HepG2 (cell line): ENCODE measurements at regions not wholly inside any gene's neighbourhood (a gene's known extent, or its start where the extent isn't known, plus 50 kb on each side); places are given as distances from the start of the nearest gene placed in this dataset.

Source experiments
- ATAC-seq: fragments of 200-7000 bp; cut with Tn5 transposase; 3 replicates; pipeline ENCODE4 v1.9.1; 2020; ENCODE audit warnings: mild to moderate bottlenecking, moderate library complexity
- BruUV-seq: library from RNA; stranded (reverse); fragments of 400-500 nt; replicated peaks from 2 replicates; lab custom pipeline; 2021; lab: Mats Ljungman, UMichigan
- CTCF ChIA-PET: fragments of 300-600 bp; formaldehyde crosslinking; extraction: SDS; loops from one replicate; lab custom pipeline; 2021; ENCODE audit warnings: low total read pairs, inconsistent platforms, low intra/inter-chr PET ratio; lab: Yijun Ruan, JAX
- POLR2A ChIA-PET: fragments of 350-600 bp; sonication (Branson Sonifier 250); formaldehyde crosslinking; loops from one replicate; lab custom pipeline; 2020; ENCODE audit warnings: antibody characterized with exemption, inconsistent platforms; lab: Yijun Ruan, JAX
- DNase-seq: peaks from one replicate; pipeline ENCODE4 v3.0.0-alpha.2; 2015; ENCODE audit warnings: low spot score
- FAIRE-seq: peaks from 3 replicates; lab custom pipeline; 2011; peaks lifted over from hg19 to GRCh38; lab: Jason Lieb, UNC
- H2AFZ ChIP-seq: one replicate; pipeline ENCODE4 v1.6.1; 2011; ENCODE audit warnings: low read length, inconsistent platforms
- H3K27ac ChIP-seq: fragments of 300-600 bp; 3 replicates; pipeline ENCODE4 v1.8.0; 2011; ENCODE audit warnings: mixed run types, mild to moderate bottlenecking, mixed read lengths, low read length, inconsistent platforms; ENCODE audit not compliant: insufficient read depth; ENCODE audit errors: extremely low read length
- H3K27me3 ChIP-seq, 2 experiments: fragments of 200-600 bp in 1 of 2; 2 replicates in 1 of 2; 3 replicates in 1 of 2; pipeline versions ENCODE4 v1.6.0 to v1.8.0; 2011; ENCODE audit warnings: low read length in 2 of 2, mild to moderate bottlenecking in 2 of 2, moderate library complexity in 2 of 2, inconsistent platforms in 1 of 2; ENCODE audit not compliant: insufficient read depth in 2 of 2, control insufficient read depth in 1 of 2
- H3K36me3 ChIP-seq, 2 experiments: fragments of 200-600 bp in 1 of 2; replicated peaks in 1 of 2; 2 replicates in 1 of 2; 3 replicates in 1 of 2; pipeline versions ENCODE4 v1.5.1 to v1.8.0; 2011; ENCODE audit warnings: low read length in 2 of 2, inconsistent platforms in 1 of 2; ENCODE audit not compliant: insufficient read depth in 2 of 2, control insufficient read depth in 1 of 2
- H3K4me1 ChIP-seq: 2 replicates; pipeline ENCODE4 v1.5.1; 2012; ENCODE audit warnings: low read length, inconsistent platforms; ENCODE audit not compliant: insufficient read depth
- H3K4me2 ChIP-seq: 2 replicates; pipeline ENCODE4 v1.6.0; 2011; ENCODE audit warnings: low read depth, low read length, inconsistent platforms
- H3K4me3 ChIP-seq, 3 experiments: fragments of 200-600 bp in 1 of 3; sonication (generic), shearing (Covaris generic) in 1 of 3; replicated peaks in 1 of 3; 2 replicates each; pipeline ENCODE4 v1.5.1; 2011 to 2016; ENCODE audit warnings: low read length in 3 of 3, inconsistent platforms in 2 of 3, low read depth in 2 of 3, mild to moderate bottlenecking in 2 of 3, control low read depth in 1 of 3, mixed read lengths in 1 of 3; ENCODE audit not compliant: insufficient read depth in 1 of 3
- H3K79me2 ChIP-seq: one replicate; pipeline ENCODE4 v1.6.1; 2011; ENCODE audit warnings: low read length, inconsistent platforms; ENCODE audit not compliant: insufficient read depth
- H3K9ac ChIP-seq: 2 replicates; pipeline ENCODE4 v1.6.0; 2011; ENCODE audit warnings: mild to moderate bottlenecking, low read depth, low read length, inconsistent platforms; ENCODE audit not compliant: insufficient read depth
- H3K9me3 ChIP-seq: 2 replicates; pipeline ENCODE4 v1.5.1; 2012; ENCODE audit warnings: mild to moderate bottlenecking, low read length
- H4K20me1 ChIP-seq: 2 replicates; pipeline ENCODE4 v1.6.0; 2011; ENCODE audit warnings: inconsistent platforms, mild to moderate bottlenecking, low read length, moderate library complexity; ENCODE audit not compliant: insufficient read depth
- ATM ChIP-seq: fragments of 450-650 bp; IDR thresholded peaks from 2 replicates; pipeline ENCODE4 v1.7.1; 2017; ENCODE audit warnings: mild to moderate bottlenecking, borderline replicate concordance
- EHMT2 ChIP-seq: fragments of 200-600 bp; sonication (generic); IDR thresholded peaks from 2 replicates; pipeline ENCODE4 v1.7.0; 2017; ENCODE audit warnings: antibody characterized with exemption, low read depth, low read length, borderline replicate concordance
- IRX3 ChIP-seq: sonication (generic); formaldehyde crosslinking; IDR thresholded peaks from 2 replicates; pipeline ENCODE4 v1.8.1; 2023; ENCODE audit warnings: mild to moderate bottlenecking, low read depth, missing genetic modification reagents, borderline replicate concordance
- KLF12 ChIP-seq: sonication (generic); formaldehyde crosslinking; IDR thresholded peaks from 2 replicates; pipeline ENCODE4 v1.4.0; 2020; ENCODE audit warnings: missing genetic modification reagents, borderline replicate concordance
- SP5 ChIP-seq: IDR thresholded peaks from 2 replicates; pipeline ENCODE4 v1.6.1; 2016; ENCODE audit warnings: low read depth, borderline replicate concordance
- TBX2 ChIP-seq: sonication (generic); formaldehyde crosslinking; IDR thresholded peaks from 2 replicates; pipeline ENCODE4 v1.5.0; 2020; ENCODE audit warnings: missing genetic modification reagents, mild to moderate bottlenecking, borderline replicate concordance
- ZNF10 ChIP-seq: sonication (generic); formaldehyde crosslinking; IDR thresholded peaks from 2 replicates; pipeline ENCODE4 v1.4.0; 2020; ENCODE audit warnings: mild to moderate bottlenecking, low read depth, missing genetic modification reagents, borderline replicate concordance
- ZNF513 ChIP-seq: sonication (generic); formaldehyde crosslinking; conservative IDR thresholded peaks from 2 replicates; pipeline ENCODE4 v1.5.0; 2020; ENCODE audit warnings: missing genetic modification reagents
- ZNF558 ChIP-seq: sonication (generic); formaldehyde crosslinking; IDR thresholded peaks from 2 replicates; pipeline ENCODE4 v1.9.0; 2022; ENCODE audit warnings: mild to moderate bottlenecking, missing genetic modification reagents, borderline replicate concordance
- ZNF746 ChIP-seq: sonication (generic); formaldehyde crosslinking; IDR thresholded peaks from 2 replicates; pipeline ENCODE4 v1.8.0; 2022; ENCODE audit warnings: mild to moderate bottlenecking, missing genetic modification reagents
- ZNF749 ChIP-seq: sonication (generic); formaldehyde crosslinking; IDR thresholded peaks from 2 replicates; pipeline ENCODE4 v1.8.0; 2022; ENCODE audit warnings: mild to moderate bottlenecking, missing genetic modification reagents, moderate library complexity, borderline replicate concordance
- WGBS: methylation state at CpG from one replicate; pipeline ENCODE4 v1.1.6; 2017; ENCODE audit warnings: low lambda C conversion rate; 5-methylcytosine and 5-hydroxymethylcytosine counted together
- in situ Hi-C: cut with HindIII; loops from 2 replicates; pipeline ENCODE4 v1.10.0; 2017; ENCODE audit warnings: low pct_unique_long_range_greater_than_20kb; ENCODE audit not compliant: extremely low pct_ligation_motif_present
- intact Hi-C: fragments of 100-400 bp; cut with micrococcal nuclease; formaldehyde crosslinking; loops from one replicate; pipeline ENCODE4 v1.10.0; 2022; ENCODE audit not compliant: unreplicated experiment
- TF ChIP-seq, protein P1 (sequence below): IDR thresholded peaks from 2 replicates; pipeline ENCODE4 v1.6.1; 2012; ENCODE audit warnings: low read depth, low read length, improper control_type of control experiment
- TF ChIP-seq, protein P2 (sequence below): sonication (generic); formaldehyde crosslinking; IDR thresholded peaks from 2 replicates; pipeline ENCODE4 v1.4.0; 2020; ENCODE audit warnings: missing genetic modification reagents, borderline replicate concordance

DNA sequence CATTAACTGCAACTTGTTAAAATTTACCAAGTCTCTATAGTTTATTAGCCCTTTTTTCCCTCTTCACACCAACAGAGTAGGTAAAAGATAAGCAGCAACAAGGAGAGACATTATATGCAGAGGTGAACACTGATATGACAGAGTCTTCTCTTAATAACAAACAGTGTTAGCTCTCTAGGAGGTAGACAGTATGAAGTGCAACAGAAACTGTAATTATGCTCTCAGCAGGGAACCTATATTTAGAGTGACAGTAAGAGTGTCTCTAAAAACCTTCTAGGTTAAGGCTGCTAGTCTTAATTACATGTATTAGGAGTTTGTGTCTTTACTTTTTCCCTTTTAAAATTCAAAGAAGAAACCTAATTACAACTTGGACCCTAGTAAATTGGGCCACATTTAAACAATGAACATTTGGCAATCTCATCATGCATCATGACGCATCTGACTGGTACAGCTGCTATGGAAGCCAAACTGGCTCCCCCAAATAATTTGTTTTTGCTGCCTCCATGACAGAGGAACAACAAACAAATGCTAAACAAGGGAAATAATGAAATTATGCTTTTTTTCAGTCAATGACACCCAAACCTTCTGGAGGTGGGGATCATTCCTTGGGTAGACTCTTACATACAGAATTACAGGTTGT is 69.9 kb upstream of the MMADHC start:
- 95% methylated on average over 1 of the region's 1 CpG for WGBS
- Histone ChIP-seq H3K4me1 (no peaks in the 10 kb centered on the region), H3K9ac (no peak overlapping the region), H2AFZ (no peak overlapping the region), H3K36me3 (no peaks in the 10 kb centered on the region), H3K79me2 (no peaks in the 10 kb centered on the region), H3K4me3 (no peak overlapping the region), H3K9me3 (no peaks in the 10 kb centered on the region), H3K27ac (no peak overlapping the region), H3K27me3 (no peaks in the 10 kb centered on the region), H3K4me2 (no peak overlapping the region), H4K20me1 (no peaks in the 10 kb centered on the region)
- CTCF ChIA-PET = no interaction called here
- ATAC-seq (no peak), DNase-seq (no peak), FAIRE-seq (no peak)
- intact Hi-C loops (no loop called here), in situ Hi-C loops (no loop called here)
- POLR2A ChIA-PET = no interaction called here
- no TSS peak for BruUV-seq
- no peak for TF ChIP-seq ATM
- TF ChIP-seq EHMT2 = no peak
- no peak for TF ChIP-seq KLF12 (CRISPR knock-in tag)
- TF ChIP-seq ZNF10 (CRISPR knock-in tag) = no peak
- TF ChIP-seq ZNF513 = no peak
- TF ChIP-seq, protein P1, sequence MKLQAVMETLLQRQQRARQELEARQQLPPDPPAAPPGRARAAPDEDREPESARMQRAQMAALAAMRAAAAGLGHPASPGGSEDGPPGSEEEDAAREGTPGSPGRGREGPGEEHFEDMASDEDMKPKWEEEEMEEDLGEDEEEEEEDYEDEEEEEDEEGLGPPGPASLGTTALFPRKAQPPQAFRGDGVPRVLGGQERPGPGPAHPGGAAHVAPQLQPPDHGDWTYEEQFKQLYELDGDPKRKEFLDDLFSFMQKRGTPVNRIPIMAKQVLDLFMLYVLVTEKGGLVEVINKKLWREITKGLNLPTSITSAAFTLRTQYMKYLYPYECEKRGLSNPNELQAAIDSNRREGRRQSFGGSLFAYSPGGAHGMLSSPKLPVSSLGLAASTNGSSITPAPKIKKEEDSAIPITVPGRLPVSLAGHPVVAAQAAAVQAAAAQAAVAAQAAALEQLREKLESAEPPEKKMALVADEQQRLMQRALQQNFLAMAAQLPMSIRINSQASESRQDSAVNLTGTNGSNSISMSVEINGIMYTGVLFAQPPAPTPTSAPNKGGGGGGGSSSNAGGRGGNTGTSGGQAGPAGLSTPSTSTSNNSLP = no peak
- no peak for TF ChIP-seq ZNF558 (CRISPR knock-in tag)
- TF ChIP-seq IRX3 (CRISPR knock-in tag) = no peak
- TF ChIP-seq, protein P2, sequence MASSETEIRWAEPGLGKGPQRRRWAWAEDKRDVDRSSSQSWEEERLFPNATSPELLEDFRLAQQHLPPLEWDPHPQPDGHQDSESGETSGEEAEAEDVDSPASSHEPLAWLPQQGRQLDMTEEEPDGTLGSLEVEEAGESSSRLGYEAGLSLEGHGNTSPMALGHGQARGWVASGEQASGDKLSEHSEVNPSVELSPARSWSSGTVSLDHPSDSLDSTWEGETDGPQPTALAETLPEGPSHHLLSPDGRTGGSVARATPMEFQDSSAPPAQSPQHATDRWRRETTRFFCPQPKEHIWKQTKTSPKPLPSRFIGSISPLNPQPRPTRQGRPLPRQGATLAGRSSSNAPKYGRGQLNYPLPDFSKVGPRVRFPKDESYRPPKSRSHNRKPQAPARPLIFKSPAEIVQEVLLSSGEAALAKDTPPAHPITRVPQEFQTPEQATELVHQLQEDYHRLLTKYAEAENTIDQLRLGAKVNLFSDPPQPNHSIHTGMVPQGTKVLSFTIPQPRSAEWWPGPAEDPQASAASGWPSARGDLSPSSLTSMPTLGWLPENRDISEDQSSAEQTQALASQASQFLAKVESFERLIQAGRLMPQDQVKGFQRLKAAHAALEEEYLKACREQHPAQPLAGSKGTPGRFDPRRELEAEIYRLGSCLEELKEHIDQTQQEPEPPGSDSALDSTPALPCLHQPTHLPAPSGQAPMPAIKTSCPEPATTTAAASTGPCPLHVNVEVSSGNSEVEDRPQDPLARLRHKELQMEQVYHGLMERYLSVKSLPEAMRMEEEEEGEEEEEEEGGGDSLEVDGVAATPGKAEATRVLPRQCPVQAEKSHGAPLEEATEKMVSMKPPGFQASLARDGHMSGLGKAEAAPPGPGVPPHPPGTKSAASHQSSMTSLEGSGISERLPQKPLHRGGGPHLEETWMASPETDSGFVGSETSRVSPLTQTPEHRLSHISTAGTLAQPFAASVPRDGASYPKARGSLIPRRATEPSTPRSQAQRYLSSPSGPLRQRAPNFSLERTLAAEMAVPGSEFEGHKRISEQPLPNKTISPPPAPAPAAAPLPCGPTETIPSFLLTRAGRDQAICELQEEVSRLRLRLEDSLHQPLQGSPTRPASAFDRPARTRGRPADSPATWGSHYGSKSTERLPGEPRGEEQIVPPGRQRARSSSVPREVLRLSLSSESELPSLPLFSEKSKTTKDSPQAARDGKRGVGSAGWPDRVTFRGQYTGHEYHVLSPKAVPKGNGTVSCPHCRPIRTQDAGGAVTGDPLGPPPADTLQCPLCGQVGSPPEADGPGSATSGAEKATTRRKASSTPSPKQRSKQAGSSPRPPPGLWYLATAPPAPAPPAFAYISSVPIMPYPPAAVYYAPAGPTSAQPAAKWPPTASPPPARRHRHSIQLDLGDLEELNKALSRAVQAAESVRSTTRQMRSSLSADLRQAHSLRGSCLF (CRISPR knock-in tag) = no peak
- no peak for TF ChIP-seq SP5 (CRISPR knock-in tag)
- TF ChIP-seq TBX2 (CRISPR knock-in tag) = no peak
- no peak for TF ChIP-seq ZNF749 (CRISPR knock-in tag)
- no peak for TF ChIP-seq ZNF746 (CRISPR knock-in tag)
